ENCODE measurements at regions not wholly inside any gene's neighbourhood (a gene's known extent, or its start where the extent isn't known, plus 50 kb on each side); places are given as distances from the start of the nearest gene placed in this dataset.
"Not testable (repeated sequence)": the region's sequence is repeated elsewhere in the genome, so short reads cannot be mapped to it uniquely, and the experiment has no call there.

GRCh38 chr6:104460738-104461483 lies 398.8 kb downstream of the HACE1 start:
- no peak for TF ChIP-seq CTCF (IDR thresholded peaks at IDR 0.05; ENCODE audit: extremely low read depth, missing control alignments)
- DNase-seq (ENCODE audit: low spot score), result no peak

- no peak for TF ChIP-seq CTCF (IDR thresholded peaks at IDR 0.05; ENCODE audit: extremely low read depth, missing control alignments)
- peak; percentile 23 for DNase-seq (ENCODE audit: low spot score)
Observed at GRCh38 chr6:104459543-104459942, 400.2 kb downstream of the HACE1 start.

- no peak for DNase-seq (ENCODE audit: low spot score)
- no peak for TF ChIP-seq CTCF (IDR thresholded peaks at IDR 0.05; ENCODE audit: extremely low read depth, missing control alignments)
Observed at GRCh38 chr6:104449918-104450317, 409.8 kb downstream of the HACE1 start.

- DNase-seq (ENCODE audit: low spot score), result not testable (repeated sequence)
Observed at GRCh38 chr6:104446101-104447080, 413.3 kb downstream of the HACE1 start.

- no peak for DNase-seq (ENCODE audit: low spot score)
- no peak for TF ChIP-seq CTCF (IDR thresholded peaks at IDR 0.05; ENCODE audit: extremely low read depth, missing control alignments)
Observed at GRCh38 chr6:104434519-104434918, 425.2 kb downstream of the HACE1 start.

- no peak for TF ChIP-seq CTCF (IDR thresholded peaks at IDR 0.05; ENCODE audit: extremely low read depth, missing control alignments)
- DNase-seq (ENCODE audit: low spot score), result no peak
Observed at GRCh38 chr6:104431096-104431495, 428.6 kb downstream of the HACE1 start.

GRCh38 chr6:104428184-104428583 lies 431.5 kb downstream of the HACE1 start:
- TF ChIP-seq CTCF (IDR thresholded peaks at IDR 0.05; ENCODE audit: extremely low read depth, missing control alignments), result no peak
- no peak for DNase-seq (ENCODE audit: low spot score)
